ENCODE measurements at regions not wholly inside any gene's neighbourhood (a gene's known extent, or its start where the extent isn't known, plus 50 kb on each side); places are given as distances from the start of the nearest gene placed in this dataset.

DNA sequence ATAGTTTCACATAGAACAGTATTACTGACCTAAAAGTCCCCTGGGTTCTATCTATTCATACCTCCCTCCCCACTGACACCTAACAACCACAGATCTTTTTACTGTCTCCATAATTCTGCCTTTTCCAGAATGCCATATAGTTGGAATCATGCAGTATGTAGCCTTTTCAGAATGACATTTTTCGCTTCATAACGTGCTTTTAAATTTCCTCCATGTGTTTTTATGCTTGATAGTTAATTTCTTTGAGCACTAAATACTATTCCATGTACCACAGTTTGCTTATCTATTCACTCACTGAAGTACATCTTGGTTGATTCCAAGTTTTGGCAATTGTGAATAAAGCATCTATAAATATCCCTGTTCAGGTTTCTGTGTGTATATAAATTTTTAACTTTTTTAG is 77.7 kb upstream of the GPR149 start:
- no peak for TF ChIP-seq CTCF (IDR thresholded peaks at IDR 0.05; ENCODE audit: insufficient read depth in 1 of 2, low read depth in 1 of 2, low read length in 1 of 2, severe bottlenecking in 1 of 2, unreplicated experiment in 1 of 2)
- no peak for DNase-seq
- intact Hi-C loops (cut with micrococcal nuclease; ENCODE audit: unreplicated experiment): no loop called here
- no peaks in the 10 kb centered on the region for H3K36me3 Mint-ChIP-seq (ENCODE audit: insufficient read depth, unreplicated experiment)
- ChIA-PET CTCF (no interaction called here), POLR2A (no interaction called here)
- H3K27me3 Mint-ChIP-seq (ENCODE audit: insufficient read depth, unreplicated experiment): no peaks in the 10 kb centered on the region
- BruUV-seq (replicated peaks): no TSS peak
- no peaks in the 10 kb centered on the region for H3K4me1 Mint-ChIP-seq (ENCODE audit: low read depth, unreplicated experiment)
- Histone ChIP-seq H3K4me1 (no peaks in the 10 kb centered on the region), H3K4me3 (ENCODE audit: low read depth, low read length) (no peak overlapping the region), H3K36me3 (ENCODE audit: control insufficient read depth, insufficient read depth, low read length) (no peaks in the 10 kb centered on the region), H3K9me3 (no peaks in the 10 kb centered on the region), H3K27me3 (replicated peaks; ENCODE audit: control insufficient read depth, insufficient read depth, low read length) (no peaks in the 10 kb centered on the region)
- H3K9me3 Mint-ChIP-seq (ENCODE audit: unreplicated experiment): no peaks in the 10 kb centered on the region
- no peak overlapping the region for H3K27ac Mint-ChIP-seq (ENCODE audit: unreplicated experiment)
- H3K4me3 Mint-ChIP-seq (ENCODE audit: unreplicated experiment): no peak overlapping the region

DNA sequence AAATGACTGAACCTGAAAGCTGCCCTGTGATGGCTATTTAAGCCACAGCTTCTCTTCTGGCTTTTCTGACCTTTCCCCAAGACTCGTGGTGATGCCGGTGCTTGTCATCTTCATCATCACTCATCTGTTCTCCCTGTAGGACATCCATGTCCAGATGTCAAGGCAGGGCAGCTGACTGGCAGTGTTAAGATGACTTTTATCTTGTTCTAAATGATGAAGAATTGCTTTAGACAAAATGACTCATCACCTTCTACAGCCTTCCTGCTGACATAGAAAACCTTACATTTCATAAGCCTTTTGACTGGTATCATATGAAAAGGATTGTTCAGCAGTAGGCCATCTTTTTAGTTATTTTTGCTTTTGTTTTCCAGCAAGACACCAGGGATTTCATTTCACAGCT is 67.0 kb upstream of the GPR149 start:
- Histone ChIP-seq H3K27me3 (replicated peaks; ENCODE audit: control insufficient read depth, insufficient read depth, low read length) (no peaks in the 10 kb centered on the region), H3K36me3 (ENCODE audit: control insufficient read depth, insufficient read depth, low read length) (no peaks in the 10 kb centered on the region), H3K4me3 (ENCODE audit: low read depth, low read length) (no peak overlapping the region), H3K4me1 (no peaks in the 10 kb centered on the region), H3K9me3 (no peaks in the 10 kb centered on the region)
- H3K4me3 Mint-ChIP-seq (ENCODE audit: unreplicated experiment): no peak overlapping the region
- no peak for DNase-seq
- ChIA-PET POLR2A (no interaction called here), CTCF (no interaction called here)
- H3K4me1 Mint-ChIP-seq (ENCODE audit: low read depth, unreplicated experiment): no peaks in the 10 kb centered on the region
- no peaks in the 10 kb centered on the region for H3K36me3 Mint-ChIP-seq (ENCODE audit: insufficient read depth, unreplicated experiment)
- no peak overlapping the region for H3K27ac Mint-ChIP-seq (ENCODE audit: unreplicated experiment)
- peaks cover 2% of the 10 kb centered on the region for H3K27me3 Mint-ChIP-seq (ENCODE audit: insufficient read depth, unreplicated experiment)
- BruUV-seq (replicated peaks): no TSS peak
- TF ChIP-seq CTCF (IDR thresholded peaks at IDR 0.05; ENCODE audit: insufficient read depth in 1 of 2, low read depth in 1 of 2, low read length in 1 of 2, severe bottlenecking in 1 of 2, unreplicated experiment in 1 of 2): no peak
- intact Hi-C loops (cut with micrococcal nuclease; ENCODE audit: unreplicated experiment): no loop called here
- H3K9me3 Mint-ChIP-seq (ENCODE audit: unreplicated experiment): no peaks in the 10 kb centered on the region

- no peaks in the 10 kb centered on the region for H3K36me3 Mint-ChIP-seq (ENCODE audit: insufficient read depth, unreplicated experiment)
- ChIA-PET CTCF (no interaction called here), POLR2A (no interaction called here)
- no peaks in the 10 kb centered on the region for H3K9me3 Mint-ChIP-seq (ENCODE audit: unreplicated experiment)
- no TSS peak for BruUV-seq (replicated peaks)
- H3K4me3 Mint-ChIP-seq (ENCODE audit: unreplicated experiment): no peak overlapping the region
- Histone ChIP-seq H3K4me3 (ENCODE audit: low read depth, low read length) (no peak overlapping the region), H3K36me3 (ENCODE audit: control insufficient read depth, insufficient read depth, low read length) (no peaks in the 10 kb centered on the region), H3K4me1 (no peaks in the 10 kb centered on the region), H3K27me3 (replicated peaks; ENCODE audit: control insufficient read depth, insufficient read depth, low read length) (no peaks in the 10 kb centered on the region), H3K9me3 (no peaks in the 10 kb centered on the region)
- no peaks in the 10 kb centered on the region for H3K27me3 Mint-ChIP-seq (ENCODE audit: insufficient read depth, unreplicated experiment)
- no peaks in the 10 kb centered on the region for H3K4me1 Mint-ChIP-seq (ENCODE audit: low read depth, unreplicated experiment)
- no peak for DNase-seq
- H3K27ac Mint-ChIP-seq (ENCODE audit: unreplicated experiment): no peak overlapping the region
- intact Hi-C loops (cut with micrococcal nuclease; ENCODE audit: unreplicated experiment): no loop called here
- TF ChIP-seq CTCF (IDR thresholded peaks at IDR 0.05; ENCODE audit: insufficient read depth in 1 of 2, low read depth in 1 of 2, low read length in 1 of 2, severe bottlenecking in 1 of 2, unreplicated experiment in 1 of 2): no peak
Measured at GRCh38 chr3:154496540-154496939, 66.5 kb upstream of the GPR149 start.
